GM19467 (cell line): ENCODE measurements at regions not wholly inside any gene's neighbourhood (a gene's known extent, or its start where the extent isn't known, plus 50 kb on each side); places are given as distances from the start of the nearest gene placed in this dataset.

ENCODE experiments used
- ATAC-seq: cut with Tn5 transposase; IDR thresholded peaks from one replicate; pipeline ENCODE4 v1.9.1; 2021; ENCODE audit warnings: mild to moderate bottlenecking, moderate library complexity; ENCODE audit not compliant: unreplicated experiment

DNA sequence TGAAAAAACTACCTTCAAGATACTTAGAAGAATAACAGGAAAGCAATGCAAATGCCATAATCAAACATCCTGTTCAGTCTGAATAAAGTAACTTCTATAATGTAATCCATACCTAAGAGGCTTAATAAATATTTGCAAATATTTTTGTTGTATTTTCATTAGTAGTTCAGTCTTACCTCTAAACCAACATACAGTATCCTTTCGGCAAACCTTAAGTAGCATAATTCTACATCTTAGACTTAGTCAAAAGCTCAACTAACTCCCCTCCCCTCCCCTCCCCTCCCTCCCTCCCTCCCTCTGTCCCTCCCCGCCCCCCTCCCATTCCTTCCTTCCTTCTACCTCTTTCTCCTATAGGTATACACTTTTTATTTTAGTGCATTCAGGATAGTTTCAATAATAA lies 1373.2 kb downstream of the SUCLG1 start:
- ATAC-seq, result no peak

DNA sequence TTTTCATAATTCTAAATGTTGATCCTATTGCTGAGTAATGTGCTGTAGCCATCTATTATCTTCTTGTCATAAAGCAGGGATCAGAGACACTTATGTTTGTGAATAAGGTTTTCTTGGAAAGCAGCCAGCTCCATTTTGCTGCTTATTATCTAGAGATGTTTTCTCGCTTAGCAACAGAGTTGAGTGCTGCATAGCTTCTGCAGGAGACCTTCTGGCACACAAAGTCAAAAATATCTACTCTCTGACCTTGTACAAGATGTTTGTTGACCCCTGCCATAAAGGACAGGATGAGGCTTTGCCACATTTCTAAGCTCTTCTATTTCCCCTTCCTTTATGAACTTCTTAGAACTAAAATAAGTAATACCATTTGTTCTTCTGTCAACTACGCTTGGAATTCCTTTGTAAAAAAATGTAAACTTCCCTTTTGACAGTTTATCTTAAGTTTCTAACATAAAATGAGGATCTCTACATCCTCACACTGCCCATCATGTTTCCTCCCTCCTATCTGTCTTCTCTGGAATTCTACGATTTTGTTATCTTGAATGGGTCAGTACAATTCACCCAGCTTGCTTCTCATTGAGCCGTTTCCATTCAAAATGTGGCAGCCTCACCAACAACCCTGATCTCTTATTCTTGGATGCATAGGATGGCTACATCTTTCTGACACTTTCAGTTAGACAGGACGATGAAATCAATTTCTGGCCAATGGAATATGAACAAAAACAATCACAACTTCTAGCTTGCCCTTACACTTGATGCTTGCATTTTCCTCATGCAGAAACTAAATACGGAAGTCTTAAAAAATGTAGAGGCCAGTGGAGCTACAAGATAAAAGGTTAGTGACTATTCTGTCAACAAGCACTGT lies 1377.0 kb downstream of the SUCLG1 start:
- no peak for ATAC-seq

DNA sequence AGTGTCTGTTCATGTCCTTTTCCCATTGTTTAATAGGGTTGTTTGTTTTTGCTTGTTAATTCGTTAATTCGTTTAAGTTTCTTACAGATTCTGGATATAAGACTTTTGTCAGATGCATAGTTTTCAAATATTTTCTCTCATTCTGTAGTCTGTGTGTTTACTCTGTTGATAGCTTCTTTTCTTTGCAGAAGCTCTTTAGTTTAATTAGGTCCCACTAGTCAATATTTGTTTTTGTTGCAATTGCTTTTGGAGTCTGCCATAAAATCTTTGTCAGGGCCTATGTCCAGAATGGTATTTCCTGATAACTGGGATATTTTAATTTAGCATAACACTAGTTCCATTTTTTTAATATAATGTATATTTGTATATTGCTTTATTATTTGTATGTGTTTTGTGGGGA lies 1380.1 kb downstream of the SUCLG1 start:
- no peak for ATAC-seq

DNA sequence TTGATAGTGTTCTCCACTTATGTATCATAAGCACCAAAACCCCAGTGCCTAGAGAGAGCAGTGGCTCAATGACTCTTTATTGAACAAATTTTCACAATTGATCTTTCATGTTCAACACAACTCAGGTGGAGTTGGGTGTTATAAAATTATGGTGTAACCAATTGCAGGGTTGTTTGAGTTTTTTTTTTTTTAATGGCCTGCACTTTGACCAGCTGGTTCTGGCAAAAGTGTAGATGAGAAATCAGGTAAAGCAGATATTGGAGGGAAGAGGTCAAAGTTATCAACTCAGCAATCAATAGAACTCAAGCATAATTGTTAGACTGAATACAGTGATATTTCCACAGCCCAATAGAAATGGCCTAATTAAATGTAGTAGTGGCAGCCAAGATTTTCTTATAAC lies 1386.3 kb downstream of the SUCLG1 start:
- no peak for ATAC-seq

DNA sequence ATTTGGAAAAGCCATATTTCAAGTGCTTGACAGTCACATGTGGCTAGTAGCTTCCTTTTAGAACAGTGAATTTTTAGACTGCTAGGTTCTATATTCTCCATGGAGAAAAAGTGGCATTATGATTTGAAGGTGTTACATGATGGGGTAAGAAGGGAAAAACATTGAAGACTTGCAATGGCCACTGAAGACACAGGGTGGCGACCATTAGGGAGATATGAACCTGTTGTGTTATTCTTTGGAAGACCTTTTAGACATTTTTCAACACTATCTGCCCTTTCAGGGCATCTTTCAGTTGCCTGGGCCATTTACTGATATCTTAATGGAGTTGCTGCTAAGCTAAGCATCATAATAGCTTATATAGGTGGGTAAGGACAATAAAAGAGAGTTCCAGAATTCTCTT lies 1387.2 kb downstream of the SUCLG1 start:
- no peak for ATAC-seq

DNA sequence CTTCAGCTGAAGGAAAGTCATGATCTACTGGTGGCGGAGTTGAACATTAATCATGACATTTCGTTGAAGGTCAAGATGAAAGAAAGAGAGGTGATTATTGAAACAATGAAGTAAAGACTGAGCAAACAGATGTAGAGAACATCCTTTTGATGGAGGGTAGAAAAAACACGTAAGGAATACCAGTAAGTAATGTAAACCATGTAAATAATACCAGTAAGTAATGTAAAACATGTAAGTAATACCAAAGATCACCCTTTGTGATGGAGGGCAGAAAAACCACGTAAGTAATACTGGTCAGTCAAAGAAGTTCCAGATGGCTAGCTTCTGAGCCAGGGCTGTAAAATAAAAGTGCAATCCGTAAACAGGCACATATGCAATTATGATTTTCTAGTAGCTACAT lies 1387.7 kb downstream of the SUCLG1 start:
- ATAC-seq, result no peak

DNA sequence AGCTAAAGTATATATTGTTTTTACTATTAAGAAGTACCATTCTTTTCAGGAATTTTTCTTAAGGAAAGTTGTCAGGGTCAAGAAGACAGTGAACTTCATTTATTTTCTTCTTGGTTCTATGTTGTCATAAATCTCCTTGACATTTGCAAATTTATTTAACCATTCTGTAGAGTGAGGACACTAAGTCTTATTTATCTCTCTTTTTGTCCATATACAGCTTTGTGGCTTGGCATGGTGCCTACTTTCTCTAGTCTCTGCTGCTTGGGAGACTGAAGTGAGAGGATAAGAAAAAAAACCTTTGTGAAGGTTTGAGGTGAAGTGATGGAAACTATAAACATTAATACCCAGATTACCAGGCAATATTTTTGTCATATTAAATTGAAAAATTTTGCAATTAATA lies 1389.4 kb downstream of the SUCLG1 start:
- no peak for ATAC-seq

DNA sequence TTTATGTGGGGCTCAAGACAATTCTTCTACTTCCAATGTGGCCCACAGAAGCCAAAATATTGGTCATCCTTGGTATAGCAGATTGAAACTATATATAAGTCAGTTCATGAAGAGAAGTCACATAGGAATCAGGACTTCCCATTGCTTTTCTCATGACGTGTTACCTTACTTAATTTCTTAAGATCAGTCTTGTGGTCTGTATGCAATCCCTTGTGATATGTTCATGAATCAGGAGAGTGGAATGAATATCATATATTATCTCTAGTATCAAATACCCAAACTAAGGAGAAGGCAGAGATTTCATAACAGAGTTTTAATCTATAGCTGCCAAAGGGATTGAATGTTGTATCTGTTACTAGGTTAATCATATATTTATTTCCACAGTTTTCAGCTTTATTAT lies 1390.4 kb downstream of the SUCLG1 start:
- ATAC-seq, result no peak

DNA sequence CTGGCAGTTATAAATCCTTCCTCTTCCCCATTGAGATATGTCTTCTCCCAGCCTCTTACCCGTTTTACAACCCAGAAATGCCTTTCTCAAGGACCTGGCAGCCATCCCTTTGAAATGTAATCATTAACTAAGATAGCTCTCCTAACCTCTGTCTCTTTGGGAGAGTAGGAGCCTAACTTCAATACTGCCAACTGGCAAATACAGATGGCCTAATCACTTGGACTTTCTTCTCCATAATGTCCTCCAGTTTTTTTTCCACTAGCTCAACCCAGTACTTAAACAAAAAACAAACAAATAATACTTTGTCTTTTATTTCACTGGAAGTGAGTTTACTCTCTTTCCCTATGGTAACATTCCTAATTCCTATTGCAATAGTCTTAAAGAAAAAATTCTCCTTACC lies 1391.1 kb downstream of the SUCLG1 start:
- ATAC-seq, result no peak

DNA sequence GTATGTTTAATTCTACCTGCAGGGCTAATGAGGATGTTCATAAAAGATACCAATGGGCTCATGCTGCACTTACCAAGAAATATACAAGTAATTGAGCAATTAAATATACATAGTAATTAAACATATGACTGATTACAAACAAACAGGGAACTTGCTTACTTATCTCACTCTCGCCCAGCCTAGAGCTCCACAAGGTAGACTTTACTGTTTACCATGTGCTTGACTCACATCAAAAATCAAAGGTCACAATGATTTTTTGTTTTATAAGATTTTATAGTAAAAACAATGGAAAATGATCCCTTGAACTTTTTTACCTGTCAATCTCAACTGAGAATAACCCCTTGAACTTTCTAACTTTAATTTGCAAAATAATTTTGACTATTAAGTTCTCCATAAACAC lies 1395.1 kb downstream of the SUCLG1 start:
- ATAC-seq, result no peak

DNA sequence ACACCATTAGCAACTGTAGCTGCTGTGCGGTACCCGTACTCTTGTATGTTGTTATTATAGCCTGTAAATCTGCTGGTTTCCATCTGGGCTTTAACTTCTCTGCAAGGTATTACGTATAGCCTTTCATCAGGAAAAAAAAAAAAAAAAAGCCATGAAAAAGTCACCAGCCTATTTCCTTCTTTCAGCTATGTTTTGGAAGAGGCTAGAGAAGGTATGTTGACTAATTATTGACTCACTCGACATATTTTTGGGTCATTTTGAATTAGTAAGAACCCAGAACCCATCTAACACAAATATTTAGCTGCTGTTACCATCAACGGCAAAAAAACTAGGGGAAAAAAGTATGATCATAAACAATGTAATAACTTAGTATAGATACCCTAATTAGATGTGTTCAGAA lies 1395.6 kb downstream of the SUCLG1 start:
- ATAC-seq, result no peak

DNA sequence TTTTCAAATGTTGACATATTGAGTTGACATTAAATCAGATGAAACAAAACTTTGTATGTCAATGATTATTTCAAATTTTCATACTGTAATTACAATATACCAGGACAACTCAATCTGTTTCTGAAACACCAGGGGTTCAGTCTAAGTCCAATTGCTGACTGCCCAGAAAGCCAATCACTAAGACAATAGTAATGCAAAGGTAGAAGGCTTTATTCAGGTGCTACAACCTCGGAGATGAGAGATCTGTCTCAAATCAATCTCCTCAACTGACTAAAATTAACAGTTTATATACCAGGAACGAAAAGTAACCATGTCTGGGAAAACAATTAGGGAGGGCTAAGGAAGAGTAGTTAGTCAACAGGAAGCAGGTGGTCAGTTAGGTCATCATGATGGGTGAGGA lies 1400.4 kb downstream of the SUCLG1 start:
- no peak for ATAC-seq

DNA sequence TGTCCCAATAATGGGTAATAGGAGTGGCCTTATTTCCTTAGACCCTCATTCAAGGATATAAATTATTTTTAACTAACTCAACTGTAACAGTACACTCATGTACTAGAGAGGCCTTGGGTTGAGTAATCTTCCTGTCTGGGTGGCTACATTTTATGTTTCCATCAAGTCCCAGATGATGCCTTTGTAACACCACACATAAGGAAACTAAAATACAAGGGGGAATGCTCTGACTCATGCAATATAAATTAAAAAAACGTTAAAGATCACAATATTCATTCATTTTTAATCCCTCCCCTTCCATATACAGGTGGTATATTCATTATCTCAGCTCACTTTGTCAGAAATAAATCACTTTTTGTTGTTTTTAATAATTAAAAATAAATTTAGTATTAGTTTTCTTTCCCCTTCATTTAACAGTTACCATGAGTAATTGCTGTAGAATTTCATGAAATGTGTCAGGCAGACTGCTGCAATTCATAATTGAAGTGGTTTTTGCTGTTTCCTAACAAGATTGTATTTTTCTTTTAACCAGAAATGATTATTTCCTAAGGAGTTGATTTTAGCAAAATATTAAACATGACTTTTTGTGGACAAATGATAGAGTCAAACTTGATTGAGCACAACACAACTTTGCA lies 1403.6 kb downstream of the SUCLG1 start:
- no peak for ATAC-seq

DNA sequence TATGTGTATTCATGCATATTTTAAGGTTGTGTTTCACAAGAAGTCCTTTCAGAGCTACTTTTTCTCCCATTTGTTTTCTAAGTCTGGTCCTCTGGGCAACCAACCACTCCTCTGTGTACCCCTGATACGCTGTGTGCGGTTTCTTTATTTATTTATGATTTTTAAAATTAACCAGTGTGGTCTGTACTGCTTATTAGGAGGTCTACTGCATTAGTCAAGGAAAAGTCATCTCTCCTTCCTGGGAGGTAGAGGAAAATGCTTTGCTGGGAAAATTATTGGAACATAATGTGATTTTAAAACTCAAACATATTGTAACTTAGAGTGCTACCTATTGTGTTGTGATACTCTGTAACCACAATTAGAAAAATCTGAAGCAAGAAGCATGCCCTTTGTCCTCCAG lies 1404.3 kb downstream of the SUCLG1 start:
- ATAC-seq, result no peak

DNA sequence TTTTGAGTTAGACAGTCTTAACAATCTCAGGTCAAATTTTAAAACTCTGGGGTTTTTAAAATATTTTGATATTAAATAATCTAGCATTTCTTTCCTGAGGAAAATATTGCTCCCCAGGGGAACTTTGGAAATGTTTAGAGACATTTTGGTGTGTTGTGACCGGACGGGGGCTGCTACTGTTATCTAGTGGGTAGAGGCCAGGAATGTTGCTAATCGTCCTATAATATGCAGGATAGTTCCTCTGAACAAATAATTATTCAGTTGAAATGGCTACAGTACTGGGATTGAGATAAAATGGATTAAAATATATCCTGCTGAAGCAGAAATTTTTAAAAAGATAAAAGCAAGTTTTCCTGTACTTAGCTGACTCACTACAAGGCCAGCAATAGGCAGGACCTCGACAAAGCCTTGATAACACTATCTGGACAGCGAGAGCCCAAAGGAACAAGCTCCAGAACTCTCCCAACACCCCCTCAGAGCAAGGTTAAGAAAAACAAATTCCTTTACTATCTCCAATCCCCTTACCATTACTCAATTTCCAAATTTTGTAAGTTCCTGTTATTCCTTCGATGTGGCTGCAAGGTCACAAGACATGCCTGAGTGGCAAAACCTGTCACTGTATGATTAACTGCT lies 1407.4 kb downstream of the SUCLG1 start:
- ATAC-seq, result no peak

DNA sequence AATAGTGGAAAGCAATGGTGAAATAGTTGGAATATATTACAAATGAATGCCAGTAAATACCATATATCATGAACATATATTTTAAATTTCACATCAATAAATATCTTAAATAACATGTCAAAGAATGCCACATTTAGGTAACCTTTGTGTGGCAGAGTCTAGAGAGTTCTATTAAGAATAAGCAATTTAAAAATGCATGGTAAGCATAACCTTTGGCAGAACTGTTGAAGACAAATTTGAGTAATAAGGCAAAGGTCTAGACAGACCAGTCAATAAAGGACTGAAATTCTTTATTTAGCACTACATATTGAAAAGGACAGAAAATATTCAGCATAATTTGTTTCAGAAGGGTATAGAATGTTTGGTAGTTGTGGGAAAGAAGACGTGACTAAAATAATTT lies 1417.0 kb downstream of the SUCLG1 start:
- ATAC-seq, result no peak

DNA sequence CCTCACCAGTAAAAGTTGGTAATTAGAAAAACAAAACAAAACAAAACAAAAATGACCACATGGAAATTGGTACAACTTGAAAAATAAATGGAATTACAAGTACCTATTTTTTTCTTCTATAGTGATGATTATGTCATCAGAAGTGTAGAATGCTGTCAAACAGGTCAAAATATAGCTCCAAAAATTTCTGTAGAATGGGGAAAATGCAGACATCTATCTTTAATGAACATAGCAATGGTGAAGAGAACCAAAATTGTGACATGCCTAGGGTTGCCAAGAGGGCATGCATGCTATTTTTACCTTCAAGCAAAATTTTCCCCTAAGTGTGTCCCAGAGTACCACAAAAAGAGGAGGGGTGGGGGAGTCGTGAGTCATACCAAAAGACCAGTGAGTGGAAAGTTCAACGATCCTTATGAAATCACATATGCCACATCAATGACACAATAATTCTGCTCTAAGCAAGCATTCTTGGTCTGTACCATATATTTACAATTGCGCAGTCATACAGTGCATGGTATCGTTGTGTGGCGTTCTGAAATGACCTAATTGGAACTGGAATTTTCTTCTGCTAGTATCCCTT lies 1436.4 kb downstream of the SUCLG1 start:
- ATAC-seq, result no peak

DNA sequence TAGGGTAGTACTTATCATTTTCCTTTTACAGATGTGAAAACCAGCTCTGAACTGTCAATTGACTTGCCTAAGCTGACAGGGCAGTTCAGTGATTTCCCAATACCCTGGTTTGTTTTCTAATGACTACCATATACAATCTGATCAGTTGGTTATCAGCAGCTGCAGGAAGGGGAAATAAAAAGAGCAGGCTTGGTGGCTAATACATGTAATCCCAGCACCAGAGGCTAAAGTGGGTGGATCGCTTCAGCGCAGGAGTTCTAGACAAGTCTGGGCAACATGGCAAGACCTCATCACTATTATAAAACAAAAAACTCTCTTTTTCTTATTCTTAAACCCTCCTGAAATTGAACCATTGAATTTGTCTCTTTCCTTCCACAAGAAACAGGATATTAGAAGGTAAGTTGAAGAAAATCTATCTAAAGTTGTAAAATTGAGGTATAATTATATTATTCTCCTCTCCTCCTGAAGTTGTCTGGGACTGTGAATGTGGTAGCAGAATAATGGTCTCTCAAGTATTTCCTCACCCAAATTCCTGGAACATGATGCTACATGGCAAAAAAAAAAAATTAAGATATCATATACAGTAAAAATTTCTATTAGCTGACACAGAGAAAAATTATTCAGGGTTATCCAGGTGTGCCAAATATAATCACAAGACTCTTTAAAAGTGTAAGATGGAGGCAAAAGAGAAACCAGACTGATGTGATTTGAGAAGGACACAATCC lies 1441.6 kb downstream of the SUCLG1 start:
- ATAC-seq, result no peak

DNA sequence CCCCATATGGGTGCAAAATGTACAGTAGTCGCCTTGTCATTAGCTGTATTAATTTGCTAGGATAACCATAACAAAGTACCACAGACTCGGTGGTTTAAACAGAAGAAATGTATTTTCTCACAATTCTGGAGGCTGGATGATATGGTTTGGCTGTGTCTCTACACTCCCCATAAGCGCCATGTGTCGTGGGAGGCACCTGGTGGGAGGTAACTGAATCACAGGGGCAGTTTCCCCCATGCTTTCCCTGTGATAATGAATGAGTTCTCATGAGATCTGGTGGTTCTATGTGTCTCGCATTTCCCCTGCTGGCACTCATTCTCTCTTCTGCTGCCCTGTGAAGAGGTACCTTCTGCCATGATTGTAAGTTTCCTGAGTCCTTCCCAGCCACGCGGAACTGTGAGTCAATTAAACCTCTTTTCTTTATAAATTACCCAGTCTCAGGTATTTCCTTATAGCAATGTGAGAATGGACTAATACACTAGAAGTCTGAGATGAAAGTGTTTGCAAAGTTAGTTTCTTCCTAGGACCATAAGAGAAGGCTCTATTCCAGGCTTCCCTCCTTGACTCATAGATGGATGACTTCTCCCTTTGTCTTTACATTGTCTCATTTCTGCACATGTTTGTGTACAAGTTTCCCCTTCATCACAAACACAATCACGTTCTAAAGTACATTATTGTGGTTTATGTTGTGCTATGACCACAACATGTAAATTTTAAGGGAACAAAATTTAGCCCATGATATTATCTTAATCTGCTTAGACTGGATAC lies 1442.6 kb downstream of the SUCLG1 start:
- ATAC-seq, result no peak

DNA sequence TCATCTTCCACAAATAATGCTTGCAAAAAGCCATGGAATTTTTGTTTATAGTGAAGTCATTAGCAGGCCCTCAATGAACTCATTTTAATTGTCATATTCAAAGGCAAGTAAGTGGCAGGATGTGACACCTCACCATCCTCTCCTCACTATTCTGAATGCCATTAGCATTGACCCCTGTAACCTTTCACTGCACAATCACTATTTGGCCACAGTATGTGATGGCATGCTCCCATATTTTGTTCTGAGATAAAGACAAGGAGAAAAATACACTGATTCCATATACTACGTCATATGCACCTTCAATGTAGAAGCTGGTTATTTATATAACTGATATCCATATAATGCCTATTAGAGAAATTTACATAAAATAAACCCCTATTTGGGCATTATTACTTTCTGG lies 1443.2 kb downstream of the SUCLG1 start:
- ATAC-seq, result no peak
